ENCODE measurements at regions not wholly inside any gene's neighbourhood (a gene's known extent, or its start where the extent isn't known, plus 50 kb on each side); places are given as distances from the start of the nearest gene placed in this dataset.

DNA sequence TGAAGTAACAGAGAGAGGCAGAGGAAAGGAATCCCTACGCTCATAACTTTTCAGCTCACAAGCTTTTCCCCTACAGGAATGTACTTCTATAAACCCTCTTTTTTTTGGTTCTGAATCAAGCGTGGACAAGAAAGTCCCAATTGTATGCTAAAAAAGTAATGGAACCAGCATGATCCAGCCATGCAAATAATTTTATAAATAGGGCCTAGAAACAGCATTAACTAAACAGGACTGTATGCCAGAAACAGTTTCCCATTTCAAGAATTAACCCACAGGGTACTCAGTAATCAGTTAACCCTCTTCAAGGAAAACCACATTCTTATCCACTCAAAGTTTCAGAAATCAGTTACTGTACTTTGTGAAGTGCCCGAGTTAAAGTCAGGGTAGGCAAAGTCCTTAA, 87.0 kb upstream of the HMGCLL1 start:
- no peaks in the 10 kb centered on the region for H3K27me3 ChIP-seq (ENCODE audit: low read depth)
- peaks cover 8% of the 10 kb centered on the region for H3K4me1 ChIP-seq
- in situ Hi-C loops (cut with MboI; ENCODE audit: low sequenced_read_pairs), result no loop called here

DNA sequence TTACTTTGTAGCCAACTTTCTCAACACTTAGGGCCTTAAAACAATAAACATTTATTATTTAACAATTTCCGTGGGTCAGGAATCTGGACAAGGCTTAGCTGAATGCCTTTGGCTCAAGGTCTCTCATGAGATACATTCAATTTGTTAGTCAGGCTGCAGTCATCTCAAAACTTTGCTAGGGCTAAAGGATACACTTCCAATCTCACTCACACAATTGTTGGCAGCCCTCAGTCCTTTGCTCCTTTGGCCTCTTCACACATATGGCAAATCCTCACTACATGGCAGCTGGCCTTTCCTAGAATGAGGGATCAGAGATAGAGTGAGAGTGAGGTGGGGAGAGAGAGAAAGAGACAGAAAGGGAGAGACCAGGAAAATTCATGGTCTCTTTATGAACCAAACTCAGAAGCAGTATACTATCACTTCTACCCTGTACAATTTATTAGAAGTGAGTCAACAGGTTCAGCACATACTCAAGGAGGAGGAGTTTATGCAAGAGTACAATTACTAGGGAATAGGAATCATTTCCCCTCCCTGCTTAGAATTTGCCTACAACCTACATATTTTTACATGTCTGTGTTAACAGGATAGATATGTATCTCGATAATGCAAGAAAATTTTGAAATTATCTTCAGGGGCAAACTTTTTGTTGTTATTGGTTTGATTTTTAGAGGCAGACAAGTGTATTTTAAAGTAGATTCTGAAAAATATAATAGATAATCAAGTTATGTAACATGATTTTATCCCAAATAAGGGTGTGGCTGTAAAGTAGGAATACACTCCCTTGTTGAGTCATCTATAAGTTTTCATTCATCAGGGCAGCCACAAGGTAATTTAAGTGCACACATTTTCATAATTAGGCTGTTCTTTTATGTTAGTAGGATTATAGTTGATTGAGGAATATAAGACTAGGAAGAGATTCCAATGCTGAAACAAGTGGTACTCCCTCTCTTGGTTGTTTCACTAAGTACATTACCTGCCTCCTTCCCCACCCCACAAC, 85.9 kb upstream of the HMGCLL1 start:
- no peak for DNase-seq (ENCODE audit: low spot score in 2 of 2)
- Histone ChIP-seq H3K4me3 (no peak overlapping the region), H3K9me3 (no peaks in the 10 kb centered on the region), H3K27me3 (ENCODE audit: low read depth) (no peaks in the 10 kb centered on the region), H3K36me3 (replicated peaks) (no peaks in the 10 kb centered on the region), H3K4me1 (no peaks in the 10 kb centered on the region)
- in situ Hi-C loops (cut with MboI; ENCODE audit: low sequenced_read_pairs), result no loop called here

More for the DNA sequence above, 87.0 kb upstream of the HMGCLL1 start:
- no peaks in the 10 kb centered on the region for H3K36me3 ChIP-seq (replicated peaks)
- H3K9me3 ChIP-seq, result no peaks in the 10 kb centered on the region
- no peak overlapping the region for H3K4me3 ChIP-seq
- DNase-seq (ENCODE audit: low spot score in 2 of 2), result no peak

DNA sequence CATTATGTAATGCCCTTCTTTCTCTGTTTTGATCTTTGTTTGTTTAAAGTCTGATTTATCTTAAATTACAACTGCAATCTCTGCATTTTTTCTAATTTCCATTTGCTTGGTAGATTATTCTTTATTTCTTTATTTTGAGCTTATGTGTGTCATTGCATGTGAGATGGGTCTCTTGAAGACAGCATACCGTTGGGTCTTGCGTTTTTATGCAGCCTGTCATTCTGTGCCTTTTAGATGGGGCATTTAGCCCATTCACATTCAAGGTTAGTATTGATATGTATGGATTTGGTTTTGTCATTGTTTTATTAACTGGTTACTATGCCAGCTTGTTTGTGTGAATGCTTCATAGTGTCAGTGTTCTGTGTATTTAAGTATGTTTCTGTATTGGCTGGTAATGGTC, 84.9 kb upstream of the HMGCLL1 start:
- Histone ChIP-seq H3K4me3 (no peak overlapping the region), H3K36me3 (replicated peaks) (no peaks in the 10 kb centered on the region), H3K4me1 (no peaks in the 10 kb centered on the region), H3K27me3 (ENCODE audit: low read depth) (no peaks in the 10 kb centered on the region), H3K9me3 (no peaks in the 10 kb centered on the region)
- DNase-seq (ENCODE audit: low spot score in 2 of 2), result no peak
- in situ Hi-C loops (cut with MboI; ENCODE audit: low sequenced_read_pairs), result no loop called here

DNA sequence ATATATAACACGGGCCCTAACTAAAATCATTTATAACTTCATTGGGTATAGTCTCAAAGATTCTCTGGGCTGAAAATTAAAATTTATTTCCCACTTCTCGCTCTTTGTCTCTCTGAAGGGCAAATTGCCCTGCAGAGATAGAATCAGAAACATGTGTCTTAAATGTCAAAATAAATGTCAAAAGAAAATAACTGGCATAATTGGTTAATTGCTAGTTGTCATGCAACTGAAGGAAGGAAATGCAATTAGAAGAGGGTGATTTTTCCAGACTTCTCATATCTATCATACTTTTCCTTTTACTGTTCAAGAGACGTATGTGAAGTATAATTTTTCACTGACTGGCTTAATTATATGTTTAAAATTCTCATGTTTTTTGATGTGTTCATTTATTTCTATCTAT, 80.3 kb upstream of the HMGCLL1 start:
- peaks cover 7% of the 10 kb centered on the region; the same call in 1 of the 2 replicates for H3K9me3 ChIP-seq
- H3K4me1 ChIP-seq, result no peaks in the 10 kb centered on the region
- H3K36me3 ChIP-seq (replicated peaks), result no peaks in the 10 kb centered on the region
- no peak for DNase-seq (ENCODE audit: low spot score in 2 of 2)
- in situ Hi-C loops (cut with MboI; ENCODE audit: low sequenced_read_pairs), result no loop called here
- H3K27me3 ChIP-seq (ENCODE audit: low read depth), result no peaks in the 10 kb centered on the region
- H3K4me3 ChIP-seq, result no peak overlapping the region

DNA sequence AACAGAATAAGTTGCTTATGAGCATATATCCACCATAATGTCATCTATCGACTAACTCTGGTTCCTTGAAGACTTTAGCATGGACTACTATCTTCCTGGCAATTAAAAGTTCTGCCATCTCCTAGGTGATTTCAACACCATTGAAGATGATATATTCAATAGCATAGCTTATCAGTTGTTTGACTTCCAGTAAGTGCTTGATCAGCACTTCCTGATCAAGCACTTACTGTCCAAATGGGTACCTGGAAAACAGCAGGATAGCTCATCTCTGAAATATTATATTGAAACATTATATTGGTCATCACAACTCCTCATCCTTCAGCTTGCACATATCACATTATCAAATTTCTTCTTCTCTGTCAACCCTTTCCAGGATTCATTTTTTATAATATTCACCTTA, 75.5 kb upstream of the HMGCLL1 start:
- no peaks in the 10 kb centered on the region for H3K27me3 ChIP-seq (ENCODE audit: low read depth)
- no peaks in the 10 kb centered on the region for H3K36me3 ChIP-seq (replicated peaks)
- DNase-seq (ENCODE audit: low spot score in 2 of 2), result no peak
- in situ Hi-C loops (cut with MboI; ENCODE audit: low sequenced_read_pairs), result no loop called here
- peaks cover 3% of the 10 kb centered on the region for H3K4me1 ChIP-seq
- no peak overlapping the region for H3K4me3 ChIP-seq
- peaks cover 7% of the 10 kb centered on the region; the same call in 1 of the 2 replicates for H3K9me3 ChIP-seq

DNA sequence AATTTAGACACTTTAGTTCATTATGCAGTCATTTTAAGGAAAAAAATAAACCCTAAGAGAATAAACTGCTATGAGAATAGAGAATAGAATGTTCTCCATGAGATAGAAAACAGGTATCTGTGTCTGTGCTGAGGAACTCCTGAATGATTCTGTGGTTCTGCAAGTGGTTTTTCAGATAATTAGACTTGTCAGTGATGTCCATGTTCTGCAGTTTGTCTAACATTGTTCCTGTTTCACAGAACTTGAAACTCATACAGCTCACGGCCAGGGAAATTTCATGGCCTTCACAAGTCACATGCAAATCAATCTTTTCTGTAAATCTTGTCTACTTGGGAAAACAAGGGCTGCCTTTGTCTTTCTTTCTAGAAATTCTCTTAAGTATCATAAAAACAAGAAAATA, 73.4 kb upstream of the HMGCLL1 start:
- Histone ChIP-seq H3K27me3 (ENCODE audit: low read depth) (no peaks in the 10 kb centered on the region), H3K9me3 (0 out of 2 replicates have a peak, but pooled peaks cover 2% of the 10 kb centered on the region), H3K4me3 (no peak overlapping the region), H3K4me1 (peaks cover 9% of the 10 kb centered on the region), H3K36me3 (replicated peaks) (no peaks in the 10 kb centered on the region)
- in situ Hi-C loops (cut with MboI; ENCODE audit: low sequenced_read_pairs), result no loop called here
- no peak for DNase-seq (ENCODE audit: low spot score in 2 of 2)

DNA sequence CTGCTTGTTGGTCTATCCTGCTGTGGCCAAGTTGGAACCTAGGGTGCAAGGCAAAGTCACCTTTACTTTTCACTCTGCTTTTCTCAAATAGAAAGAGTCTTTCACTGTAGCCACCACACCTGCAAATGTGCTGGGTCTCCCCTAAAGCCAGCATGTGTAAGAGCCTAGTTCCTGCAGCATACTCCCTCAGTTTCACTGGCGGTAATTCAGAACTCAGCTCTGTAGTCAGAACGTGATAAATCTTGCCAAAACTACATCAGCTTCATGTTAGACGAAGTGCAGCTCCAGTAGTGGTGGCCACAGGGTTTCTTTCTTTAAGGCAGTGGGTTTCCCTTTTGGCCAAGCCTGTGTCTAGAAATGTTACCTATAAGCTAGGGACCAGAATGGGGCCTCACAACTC, 72.0 kb upstream of the HMGCLL1 start:
- in situ Hi-C loops (cut with MboI; ENCODE audit: low sequenced_read_pairs), result no loop called here
- DNase-seq (ENCODE audit: low spot score in 2 of 2), result no peak
- Histone ChIP-seq H3K4me3 (no peak overlapping the region), H3K9me3 (no peaks in the 10 kb centered on the region; the same call in 1 of the 2 replicates), H3K27me3 (ENCODE audit: low read depth) (no peaks in the 10 kb centered on the region), H3K4me1 (peaks cover 9% of the 10 kb centered on the region), H3K36me3 (replicated peaks) (no peaks in the 10 kb centered on the region)

DNA sequence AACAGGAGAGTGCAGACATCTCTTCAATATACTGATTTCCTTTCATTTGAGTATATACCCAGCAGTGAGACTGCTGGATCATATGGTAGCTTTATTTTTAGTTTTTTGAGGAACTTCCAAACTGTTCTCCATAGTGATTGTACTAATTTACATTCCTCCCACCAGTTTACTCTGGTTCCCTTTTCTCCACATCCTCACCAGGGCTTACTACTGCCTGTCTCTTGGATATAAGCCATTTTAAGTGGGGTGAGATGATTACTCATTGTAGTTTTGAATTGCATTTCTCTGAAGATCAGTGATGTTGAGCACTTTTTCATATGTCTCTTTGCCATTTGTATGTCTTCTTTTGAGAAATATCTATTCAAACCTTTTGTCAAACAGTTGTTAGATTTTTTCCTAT, 64.9 kb upstream of the HMGCLL1 start:
- no peaks in the 10 kb centered on the region for H3K36me3 ChIP-seq (replicated peaks)
- DNase-seq (ENCODE audit: low spot score in 2 of 2), result no peak
- H3K27me3 ChIP-seq (ENCODE audit: low read depth), result no peaks in the 10 kb centered on the region
- peaks cover 2% of the 10 kb centered on the region for H3K4me1 ChIP-seq
- no peaks in the 10 kb centered on the region; the same call in none of the 2 replicates for H3K9me3 ChIP-seq
- no peak overlapping the region for H3K4me3 ChIP-seq
- in situ Hi-C loops (cut with MboI; ENCODE audit: low sequenced_read_pairs), result no loop called here

DNA sequence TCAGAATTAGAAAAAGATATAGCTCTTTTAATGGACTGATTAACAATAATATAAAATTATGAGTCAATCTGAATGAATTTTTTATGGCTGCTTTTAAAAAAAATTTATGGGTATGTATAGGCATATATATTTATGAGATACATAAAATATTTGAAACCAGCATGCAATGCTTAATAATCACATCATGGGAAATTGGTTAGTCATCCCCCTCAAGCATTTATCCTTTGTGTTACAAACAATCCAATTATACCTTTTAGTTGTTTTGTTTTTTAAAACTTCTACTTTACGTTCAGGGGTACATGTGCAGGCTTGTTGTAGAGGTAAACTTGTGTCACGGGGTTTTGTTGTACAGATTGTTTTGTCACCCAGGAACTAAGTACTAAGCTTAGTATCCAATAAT, 63.4 kb upstream of the HMGCLL1 start:
- Histone ChIP-seq H3K4me1 (no peaks in the 10 kb centered on the region), H3K4me3 (no peak overlapping the region), H3K9me3 (no peaks in the 10 kb centered on the region; the same call in none of the 2 replicates), H3K27me3 (ENCODE audit: low read depth) (no peaks in the 10 kb centered on the region), H3K36me3 (replicated peaks) (no peaks in the 10 kb centered on the region)
- in situ Hi-C loops (cut with MboI; ENCODE audit: low sequenced_read_pairs), result no loop called here
- DNase-seq (ENCODE audit: low spot score in 2 of 2), result no peak

DNA sequence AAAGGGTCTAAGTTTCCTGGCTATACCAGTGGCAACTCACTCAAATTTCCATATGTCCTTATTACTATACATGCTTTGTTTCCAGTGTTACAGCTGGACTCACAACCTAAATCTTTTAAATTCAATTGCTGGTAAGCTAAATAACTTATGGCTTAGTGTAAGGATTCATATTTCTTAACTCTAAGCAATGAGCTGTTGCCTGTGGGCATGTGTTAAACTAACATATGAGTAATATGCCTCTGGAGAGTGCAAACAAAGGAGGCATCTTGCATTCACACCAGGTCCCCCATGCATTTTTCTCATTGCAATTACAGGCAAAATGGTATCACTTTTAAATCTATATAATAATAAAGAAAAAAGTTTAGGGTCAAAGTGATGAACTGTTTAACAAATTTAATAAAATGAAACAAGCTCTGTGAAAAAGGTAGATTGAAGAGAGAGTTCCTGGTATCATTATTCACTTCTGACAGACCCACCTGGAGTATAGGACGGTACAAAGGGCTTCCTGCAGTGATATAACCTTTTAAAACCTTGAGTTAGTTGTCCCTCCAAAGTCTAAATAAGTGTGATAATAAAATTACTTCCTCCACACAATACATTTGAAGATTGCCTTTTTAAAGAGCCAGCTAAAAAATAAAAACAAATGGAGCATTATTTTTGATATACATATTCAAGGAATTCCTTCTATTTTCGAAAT, 57.6 kb upstream of the HMGCLL1 start:
- in situ Hi-C loops (cut with MboI; ENCODE audit: low sequenced_read_pairs), result no loop called here

DNA sequence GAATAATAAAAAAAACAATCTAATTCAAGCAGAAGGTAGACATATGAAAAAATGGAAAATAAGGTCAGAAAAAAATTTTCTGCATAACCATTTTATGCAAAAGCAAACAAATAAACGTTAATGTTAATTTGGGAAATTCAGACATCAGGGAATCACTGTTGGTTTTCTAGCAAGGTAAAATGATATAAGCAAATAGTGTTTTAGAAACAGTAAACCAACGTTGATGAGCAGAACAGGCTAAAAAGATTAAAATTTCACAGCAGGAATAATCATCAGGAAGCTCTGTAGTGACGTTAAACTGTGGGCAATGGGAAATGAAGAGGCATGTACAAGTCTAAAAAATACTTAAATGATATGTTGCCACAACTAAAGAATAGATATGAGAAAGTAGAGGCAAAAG, 54.5 kb upstream of the HMGCLL1 start:
- Histone ChIP-seq H3K27me3 (ENCODE audit: low read depth) (no peaks in the 10 kb centered on the region), H3K36me3 (replicated peaks) (no peaks in the 10 kb centered on the region), H3K9me3 (peaks cover 7% of the 10 kb centered on the region; the same call in 1 of the 2 replicates), H3K4me3 (no peak overlapping the region), H3K4me1 (peaks cover 8% of the 10 kb centered on the region)
- in situ Hi-C loops (cut with MboI; ENCODE audit: low sequenced_read_pairs), result no loop called here
- no peak for DNase-seq (ENCODE audit: low spot score in 2 of 2)

More for the DNA sequence above, 57.6 kb upstream of the HMGCLL1 start:
- H3K36me3 ChIP-seq (replicated peaks), result no peaks in the 10 kb centered on the region
- H3K27me3 ChIP-seq (ENCODE audit: low read depth), result no peaks in the 10 kb centered on the region
- no peaks in the 10 kb centered on the region for H3K9me3 ChIP-seq
- no peak for DNase-seq (ENCODE audit: low spot score in 2 of 2)
- H3K4me3 ChIP-seq, result no peak overlapping the region
- peaks cover 8% of the 10 kb centered on the region; the same call in 1 of the 2 replicates for H3K4me1 ChIP-seq

DNA sequence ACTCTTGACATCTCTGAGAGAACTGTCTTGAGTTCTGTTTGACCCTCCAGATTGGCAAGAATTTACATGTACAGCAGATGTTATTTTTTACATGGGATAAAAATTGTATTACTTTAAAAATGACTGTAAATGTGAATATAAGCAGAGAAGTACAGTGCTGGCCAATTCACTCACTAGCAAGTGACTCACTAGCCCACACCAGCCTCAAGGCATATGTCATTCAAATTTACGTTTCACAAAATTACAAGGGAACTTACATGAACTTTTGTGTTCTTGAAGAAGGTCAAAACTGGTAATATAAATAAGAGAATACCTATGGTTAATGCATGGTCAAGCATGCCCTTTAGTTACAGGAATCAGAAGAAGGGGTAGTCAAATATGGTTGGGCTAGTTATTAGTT, 54.0 kb upstream of the HMGCLL1 start:
- Histone ChIP-seq H3K9me3 (peaks cover 7% of the 10 kb centered on the region; the same call in 1 of the 2 replicates), H3K4me1 (peaks cover 8% of the 10 kb centered on the region), H3K36me3 (replicated peaks) (no peaks in the 10 kb centered on the region), H3K4me3 (no peak overlapping the region), H3K27me3 (ENCODE audit: low read depth) (no peaks in the 10 kb centered on the region)
- in situ Hi-C loops (cut with MboI; ENCODE audit: low sequenced_read_pairs), result no loop called here
- no peak for DNase-seq (ENCODE audit: low spot score in 2 of 2)
